ENCODE measurements at regions not wholly inside any gene's neighbourhood (a gene's known extent, or its start where the extent isn't known, plus 50 kb on each side); places are given as distances from the start of the nearest gene placed in this dataset.

DNA sequence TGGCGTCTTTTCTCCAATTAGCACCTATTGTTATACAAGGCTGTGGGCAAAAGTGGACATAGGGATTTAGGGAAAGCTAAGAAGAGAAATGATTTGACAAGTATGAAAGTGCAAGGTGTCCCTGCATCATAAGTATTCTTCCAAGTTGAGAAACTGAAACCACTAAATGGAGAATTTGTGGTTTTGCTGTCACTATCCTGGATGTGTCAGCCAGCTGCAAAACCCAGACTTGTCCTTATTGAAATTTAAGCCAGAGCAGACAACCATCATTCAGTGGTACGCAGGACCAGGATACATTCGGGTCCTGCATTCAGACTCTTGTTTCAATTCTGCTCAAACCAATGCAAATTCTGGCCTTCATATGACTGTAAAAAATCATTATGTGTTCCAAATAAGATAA, 384.8 kb upstream of the TGFBR2 start:
- Histone ChIP-seq H3K4me1 (ENCODE audit: control insufficient read depth, insufficient read depth, low read length) (no peaks in the 10 kb centered on the region), H3K27me3 (ENCODE audit: control insufficient read depth, insufficient read depth, low read length) (no peaks in the 10 kb centered on the region), H3K4me3 (ENCODE audit: low read depth in 2 of 2, low read length in 2 of 2) (no peak overlapping the region), H3K27ac (ENCODE audit: low read length) (no peak overlapping the region), H3K36me3 (ENCODE audit: control insufficient read depth, insufficient read depth, low read length) (no peaks in the 10 kb centered on the region), H3K9me3 (ENCODE audit: control insufficient read depth, insufficient read depth, low read depth, low read length) (no peaks in the 10 kb centered on the region)
- no peak for ATAC-seq
- ChIA-PET CTCF (no interaction called here), POLR2A (no interaction called here)
- BruUV-seq (replicated peaks), result no TSS peak
- no peak for DNase-seq (ENCODE audit: low read depth, low spot score)
- TF ChIP-seq TCF7L2 (IDR thresholded peaks at IDR 0.05; ENCODE audit: low read depth, low read length), result no peak
- TF ChIP-seq, protein P1, sequence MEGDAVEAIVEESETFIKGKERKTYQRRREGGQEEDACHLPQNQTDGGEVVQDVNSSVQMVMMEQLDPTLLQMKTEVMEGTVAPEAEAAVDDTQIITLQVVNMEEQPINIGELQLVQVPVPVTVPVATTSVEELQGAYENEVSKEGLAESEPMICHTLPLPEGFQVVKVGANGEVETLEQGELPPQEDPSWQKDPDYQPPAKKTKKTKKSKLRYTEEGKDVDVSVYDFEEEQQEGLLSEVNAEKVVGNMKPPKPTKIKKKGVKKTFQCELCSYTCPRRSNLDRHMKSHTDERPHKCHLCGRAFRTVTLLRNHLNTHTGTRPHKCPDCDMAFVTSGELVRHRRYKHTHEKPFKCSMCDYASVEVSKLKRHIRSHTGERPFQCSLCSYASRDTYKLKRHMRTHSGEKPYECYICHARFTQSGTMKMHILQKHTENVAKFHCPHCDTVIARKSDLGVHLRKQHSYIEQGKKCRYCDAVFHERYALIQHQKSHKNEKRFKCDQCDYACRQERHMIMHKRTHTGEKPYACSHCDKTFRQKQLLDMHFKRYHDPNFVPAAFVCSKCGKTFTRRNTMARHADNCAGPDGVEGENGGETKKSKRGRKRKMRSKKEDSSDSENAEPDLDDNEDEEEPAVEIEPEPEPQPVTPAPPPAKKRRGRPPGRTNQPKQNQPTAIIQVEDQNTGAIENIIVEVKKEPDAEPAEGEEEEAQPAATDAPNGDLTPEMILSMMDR (IDR thresholded peaks at IDR 0.05), result no peak
- no peak for TF ChIP-seq SIN3A (IDR thresholded peaks at IDR 0.05; ENCODE audit: borderline replicate concordance, insufficient read depth, low read depth, low read length)
- intact Hi-C loops (cut with micrococcal nuclease; ENCODE audit: unreplicated experiment) (no loop called here), in situ Hi-C loops (cut with HindIII; ENCODE audit: low pct_unique_long_range_greater_than_20kb, low sequenced_read_pairs) (no loop called here)

DNA sequence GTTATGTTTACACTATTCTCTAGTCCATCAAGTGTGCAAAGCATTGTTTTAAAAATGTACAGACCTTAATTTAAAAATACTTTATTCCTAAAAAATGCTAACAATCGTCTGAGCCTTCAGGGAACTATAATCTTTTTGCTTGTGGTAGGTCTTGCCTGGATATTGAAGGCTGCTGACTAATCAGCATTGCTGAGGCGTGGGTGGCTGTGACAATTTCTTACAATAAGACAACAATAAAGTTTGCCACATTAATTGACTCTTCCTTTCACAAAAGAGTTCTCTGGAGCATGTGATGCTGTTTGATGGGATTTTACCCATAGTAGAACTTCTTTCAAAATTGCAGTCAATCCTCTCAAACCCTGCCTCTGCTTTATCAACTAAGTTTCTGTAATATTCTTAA, 384.0 kb upstream of the TGFBR2 start:
- POLR2A ChIA-PET, result no interaction called here
- Histone ChIP-seq H3K27me3 (ENCODE audit: control insufficient read depth, insufficient read depth, low read length) (no peaks in the 10 kb centered on the region), H3K27ac (ENCODE audit: low read length) (no peak overlapping the region), H3K9me3 (ENCODE audit: control insufficient read depth, insufficient read depth, low read depth, low read length) (no peaks in the 10 kb centered on the region), H3K4me1 (ENCODE audit: control insufficient read depth, insufficient read depth, low read length) (no peaks in the 10 kb centered on the region), H3K4me3 (ENCODE audit: low read depth in 2 of 2, low read length in 2 of 2) (no peak overlapping the region), H3K36me3 (ENCODE audit: control insufficient read depth, insufficient read depth, low read length) (no peaks in the 10 kb centered on the region)
- DNase-seq (ENCODE audit: low read depth, low spot score) (no peak), ATAC-seq (no peak)
- TF ChIP-seq SIN3A (IDR thresholded peaks at IDR 0.05; ENCODE audit: borderline replicate concordance, insufficient read depth, low read depth, low read length) (no peak), POLR2AphosphoS5 (IDR thresholded peaks at IDR 0.05; ENCODE audit: low read depth, low read length) (no peak)
- BruUV-seq (replicated peaks), result no TSS peak
- intact Hi-C loops (cut with micrococcal nuclease; ENCODE audit: unreplicated experiment) (no loop called here), in situ Hi-C loops (cut with HindIII; ENCODE audit: low pct_unique_long_range_greater_than_20kb, low sequenced_read_pairs) (no loop called here)
- CTCF ChIA-PET, result no interaction called here

DNA sequence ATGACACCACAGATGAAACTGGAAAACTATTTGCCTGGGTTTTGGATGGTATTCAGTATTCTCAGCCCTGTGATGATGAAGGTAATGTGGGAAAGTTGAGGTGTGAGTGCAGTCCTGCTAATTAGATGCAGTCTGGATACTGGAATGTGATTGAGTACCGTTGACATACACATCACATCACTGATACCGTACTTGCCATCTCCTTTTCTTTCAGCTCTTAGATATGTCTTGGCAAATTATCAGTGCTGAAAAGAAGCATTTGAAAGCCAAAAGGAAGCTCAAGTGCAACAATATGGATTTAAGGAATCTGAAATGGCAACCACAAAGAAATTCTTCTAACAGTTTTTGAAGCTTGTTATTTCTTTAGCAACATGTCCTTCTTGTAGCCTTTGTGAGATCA, 381.4 kb upstream of the TGFBR2 start:
- in situ Hi-C loops (cut with HindIII; ENCODE audit: low pct_unique_long_range_greater_than_20kb, low sequenced_read_pairs), result no loop called here
- H3K27ac ChIP-seq (ENCODE audit: low read length), result no peak overlapping the region
- POLR2A ChIA-PET, result no interaction called here
- CTCF ChIA-PET, result no interaction called here
- ATAC-seq (no peak), DNase-seq (ENCODE audit: low read depth, low spot score) (no peak)
- H3K36me3 ChIP-seq (ENCODE audit: control insufficient read depth, insufficient read depth, low read length), result no peaks in the 10 kb centered on the region
- BruUV-seq (replicated peaks), result no TSS peak
- TF ChIP-seq SIN3A (IDR thresholded peaks at IDR 0.05; ENCODE audit: borderline replicate concordance, insufficient read depth, low read depth, low read length), result no peak
- no peak for TF ChIP-seq POLR2AphosphoS5 (IDR thresholded peaks at IDR 0.05; ENCODE audit: low read depth, low read length)
- TF ChIP-seq TCF7L2 (IDR thresholded peaks at IDR 0.05; ENCODE audit: low read depth, low read length), result no peak
- TF ChIP-seq, protein P1 (IDR thresholded peaks at IDR 0.05), result no peak
- TF ChIP-seq, protein P2, sequence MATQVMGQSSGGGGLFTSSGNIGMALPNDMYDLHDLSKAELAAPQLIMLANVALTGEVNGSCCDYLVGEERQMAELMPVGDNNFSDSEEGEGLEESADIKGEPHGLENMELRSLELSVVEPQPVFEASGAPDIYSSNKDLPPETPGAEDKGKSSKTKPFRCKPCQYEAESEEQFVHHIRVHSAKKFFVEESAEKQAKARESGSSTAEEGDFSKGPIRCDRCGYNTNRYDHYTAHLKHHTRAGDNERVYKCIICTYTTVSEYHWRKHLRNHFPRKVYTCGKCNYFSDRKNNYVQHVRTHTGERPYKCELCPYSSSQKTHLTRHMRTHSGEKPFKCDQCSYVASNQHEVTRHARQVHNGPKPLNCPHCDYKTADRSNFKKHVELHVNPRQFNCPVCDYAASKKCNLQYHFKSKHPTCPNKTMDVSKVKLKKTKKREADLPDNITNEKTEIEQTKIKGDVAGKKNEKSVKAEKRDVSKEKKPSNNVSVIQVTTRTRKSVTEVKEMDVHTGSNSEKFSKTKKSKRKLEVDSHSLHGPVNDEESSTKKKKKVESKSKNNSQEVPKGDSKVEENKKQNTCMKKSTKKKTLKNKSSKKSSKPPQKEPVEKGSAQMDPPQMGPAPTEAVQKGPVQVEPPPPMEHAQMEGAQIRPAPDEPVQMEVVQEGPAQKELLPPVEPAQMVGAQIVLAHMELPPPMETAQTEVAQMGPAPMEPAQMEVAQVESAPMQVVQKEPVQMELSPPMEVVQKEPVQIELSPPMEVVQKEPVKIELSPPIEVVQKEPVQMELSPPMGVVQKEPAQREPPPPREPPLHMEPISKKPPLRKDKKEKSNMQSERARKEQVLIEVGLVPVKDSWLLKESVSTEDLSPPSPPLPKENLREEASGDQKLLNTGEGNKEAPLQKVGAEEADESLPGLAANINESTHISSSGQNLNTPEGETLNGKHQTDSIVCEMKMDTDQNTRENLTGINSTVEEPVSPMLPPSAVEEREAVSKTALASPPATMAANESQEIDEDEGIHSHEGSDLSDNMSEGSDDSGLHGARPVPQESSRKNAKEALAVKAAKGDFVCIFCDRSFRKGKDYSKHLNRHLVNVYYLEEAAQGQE (IDR thresholded peaks at IDR 0.05; ENCODE audit: insufficient read depth in 1 of 2, low read depth in 2 of 2, low read length in 1 of 2), result no peak
- no peaks in the 10 kb centered on the region; the same call in 1 of the 2 replicates for H3K4me1 ChIP-seq (ENCODE audit: control insufficient read depth, insufficient read depth, low read length)
- no peaks in the 10 kb centered on the region for H3K27me3 ChIP-seq (ENCODE audit: control insufficient read depth, insufficient read depth, low read length)
- intact Hi-C loops (cut with micrococcal nuclease; ENCODE audit: unreplicated experiment), result no loop called here
- no peak overlapping the region for H3K4me3 ChIP-seq (ENCODE audit: low read depth in 2 of 2, low read length in 2 of 2)
- no peaks in the 10 kb centered on the region for H3K9me3 ChIP-seq (ENCODE audit: control insufficient read depth, insufficient read depth, low read depth, low read length)

Data from Panc1 (cell line).